ENCODE measurements at regions not wholly inside any gene's neighbourhood (a gene's known extent, or its start where the extent isn't known, plus 50 kb on each side); places are given as distances from the start of the nearest gene placed in this dataset.
A peak's percentile ranks its signal among the peaks of the same experiment; 100 is the strongest.

DNA sequence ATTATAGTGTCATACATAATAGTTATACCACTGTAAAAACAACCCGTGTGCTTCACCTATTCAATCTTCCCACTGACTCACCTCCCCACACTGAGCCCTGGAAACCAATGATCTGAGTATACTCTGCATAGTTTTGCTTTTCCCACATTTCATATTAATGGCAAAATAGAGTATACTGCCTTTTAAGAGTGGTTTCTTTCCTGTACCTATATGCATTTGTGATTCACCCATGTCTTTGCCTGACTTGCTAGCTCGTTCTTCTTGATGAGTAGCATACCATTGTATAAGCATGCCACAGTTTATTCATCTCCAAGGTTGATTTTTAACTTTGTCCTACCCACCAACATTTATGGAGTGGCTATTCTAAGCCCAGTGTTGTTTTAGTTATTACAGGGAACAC is 686.4 kb downstream of the PLCL1 start:
- Histone ChIP-seq H3K36me3 (ENCODE audit: control insufficient read depth, insufficient read depth, low read length) (no peaks in the 10 kb centered on the region), H3K4me3 (ENCODE audit: low read depth, low read length) (no peak overlapping the region), H3K27me3 (ENCODE audit: control insufficient read depth, insufficient read depth, low read length) (no peaks in the 10 kb centered on the region)
- peak; percentile 63 for DNase-seq (ENCODE audit: low read depth)
- TF ChIP-seq, protein P1, sequence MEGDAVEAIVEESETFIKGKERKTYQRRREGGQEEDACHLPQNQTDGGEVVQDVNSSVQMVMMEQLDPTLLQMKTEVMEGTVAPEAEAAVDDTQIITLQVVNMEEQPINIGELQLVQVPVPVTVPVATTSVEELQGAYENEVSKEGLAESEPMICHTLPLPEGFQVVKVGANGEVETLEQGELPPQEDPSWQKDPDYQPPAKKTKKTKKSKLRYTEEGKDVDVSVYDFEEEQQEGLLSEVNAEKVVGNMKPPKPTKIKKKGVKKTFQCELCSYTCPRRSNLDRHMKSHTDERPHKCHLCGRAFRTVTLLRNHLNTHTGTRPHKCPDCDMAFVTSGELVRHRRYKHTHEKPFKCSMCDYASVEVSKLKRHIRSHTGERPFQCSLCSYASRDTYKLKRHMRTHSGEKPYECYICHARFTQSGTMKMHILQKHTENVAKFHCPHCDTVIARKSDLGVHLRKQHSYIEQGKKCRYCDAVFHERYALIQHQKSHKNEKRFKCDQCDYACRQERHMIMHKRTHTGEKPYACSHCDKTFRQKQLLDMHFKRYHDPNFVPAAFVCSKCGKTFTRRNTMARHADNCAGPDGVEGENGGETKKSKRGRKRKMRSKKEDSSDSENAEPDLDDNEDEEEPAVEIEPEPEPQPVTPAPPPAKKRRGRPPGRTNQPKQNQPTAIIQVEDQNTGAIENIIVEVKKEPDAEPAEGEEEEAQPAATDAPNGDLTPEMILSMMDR (IDR thresholded peaks at IDR 0.05; ENCODE audit: insufficient read depth, low read length, poor library complexity, severe bottlenecking) = no peak

DNA sequence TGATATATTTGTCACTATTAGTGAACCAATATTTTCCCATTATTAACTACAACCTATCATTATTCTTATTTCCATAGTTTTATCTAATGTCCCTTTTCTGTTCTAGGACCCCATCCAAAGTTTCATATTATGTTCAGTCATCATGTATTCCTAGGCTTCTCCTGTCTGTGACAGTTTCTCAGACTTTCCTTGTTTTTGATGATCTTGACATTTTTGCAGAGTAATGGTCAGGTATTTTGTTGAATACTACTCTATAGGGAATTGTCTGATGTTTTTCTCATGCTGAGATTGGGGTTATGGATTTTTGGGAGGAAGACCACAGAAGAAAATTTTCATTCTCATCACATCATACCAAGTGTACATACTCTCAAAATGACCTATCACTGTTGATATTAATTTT is 684.6 kb downstream of the PLCL1 start:
- Histone ChIP-seq H3K36me3 (ENCODE audit: control insufficient read depth, insufficient read depth, low read length) (no peaks in the 10 kb centered on the region), H3K4me3 (ENCODE audit: low read depth, low read length) (no peak overlapping the region), H3K27me3 (ENCODE audit: control insufficient read depth, insufficient read depth, low read length) (no peaks in the 10 kb centered on the region)
- TF ChIP-seq, protein P1 (IDR thresholded peaks at IDR 0.05; ENCODE audit: insufficient read depth, low read length, poor library complexity, severe bottlenecking) = no peak
- no peak for DNase-seq (ENCODE audit: low read depth)

DNA sequence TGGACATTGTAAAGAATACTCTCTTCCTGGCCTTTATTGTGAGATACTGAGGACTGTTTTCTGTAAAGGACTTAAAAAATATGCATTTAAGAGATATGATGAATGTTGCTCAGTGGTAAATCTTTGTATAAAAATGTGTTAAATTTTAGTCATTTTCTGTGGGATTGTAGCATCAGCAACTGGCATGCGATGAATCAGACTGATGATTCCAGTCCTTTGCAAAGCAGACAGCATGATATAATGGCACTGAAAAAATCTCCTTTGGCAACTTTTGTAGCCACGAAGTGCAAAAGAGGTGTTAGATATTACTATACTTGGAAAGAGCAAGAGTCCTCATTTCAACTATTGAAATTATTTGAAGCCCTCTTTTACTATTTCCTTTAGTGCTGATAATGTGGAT is 678.7 kb downstream of the PLCL1 start:
- no peak for DNase-seq (ENCODE audit: low read depth)
- H3K27me3 ChIP-seq (ENCODE audit: control insufficient read depth, insufficient read depth, low read length) = no peaks in the 10 kb centered on the region
- TF ChIP-seq, protein P1 (IDR thresholded peaks at IDR 0.05; ENCODE audit: insufficient read depth, low read length, poor library complexity, severe bottlenecking) = no peak
- H3K4me3 ChIP-seq (ENCODE audit: low read depth, low read length) = no peak overlapping the region
- no peaks in the 10 kb centered on the region for H3K36me3 ChIP-seq (ENCODE audit: control insufficient read depth, insufficient read depth, low read length)

DNA sequence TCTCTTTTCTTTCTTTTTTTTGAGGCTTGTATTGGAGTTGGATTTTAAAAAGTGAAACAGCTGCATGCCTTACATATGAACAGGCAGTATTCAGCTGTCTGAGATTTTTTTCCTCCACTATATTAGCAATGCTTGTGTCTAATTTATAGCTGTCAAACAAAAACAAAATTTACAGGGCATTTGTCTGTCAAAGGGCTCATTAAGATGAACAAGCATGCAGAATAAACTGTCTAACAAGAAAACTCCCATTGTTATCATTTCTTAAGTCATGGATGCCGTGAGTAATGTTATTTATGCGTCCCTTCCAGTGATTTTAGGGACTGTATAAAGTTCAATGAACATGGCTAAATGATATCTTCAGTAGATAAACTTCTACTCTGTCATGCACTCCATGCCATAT is 674.7 kb downstream of the PLCL1 start:
- H3K27me3 ChIP-seq (ENCODE audit: control insufficient read depth, insufficient read depth, low read length) = no peaks in the 10 kb centered on the region
- no peak for DNase-seq (ENCODE audit: low read depth)
- TF ChIP-seq, protein P1 (IDR thresholded peaks at IDR 0.05; ENCODE audit: insufficient read depth, low read length, poor library complexity, severe bottlenecking) = no peak
- H3K4me3 ChIP-seq (ENCODE audit: low read depth, low read length) = no peak overlapping the region
- H3K36me3 ChIP-seq (ENCODE audit: control insufficient read depth, insufficient read depth, low read length) = no peaks in the 10 kb centered on the region

DNA sequence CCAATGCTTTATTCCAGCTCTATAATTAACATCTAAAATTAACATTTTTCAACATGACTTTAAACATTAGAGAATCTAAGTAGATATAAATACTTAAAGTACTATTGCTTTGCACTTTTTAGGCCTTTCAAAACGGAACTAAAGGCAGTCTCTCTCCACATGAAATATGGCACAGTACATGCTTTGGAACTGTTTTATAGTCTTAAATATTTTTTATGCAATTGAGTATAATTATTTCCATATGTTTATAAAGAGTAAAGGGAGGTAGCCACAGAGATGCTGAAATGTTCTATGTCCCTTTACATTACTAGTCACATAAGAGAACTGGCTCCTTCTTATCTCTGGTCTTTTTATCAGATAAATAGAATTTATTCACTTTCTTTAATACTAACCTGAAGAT is 674.0 kb downstream of the PLCL1 start:
- H3K36me3 ChIP-seq (ENCODE audit: control insufficient read depth, insufficient read depth, low read length) = no peaks in the 10 kb centered on the region
- H3K27me3 ChIP-seq (ENCODE audit: control insufficient read depth, insufficient read depth, low read length) = no peaks in the 10 kb centered on the region
- TF ChIP-seq, protein P1 (IDR thresholded peaks at IDR 0.05; ENCODE audit: insufficient read depth, low read length, poor library complexity, severe bottlenecking) = no peak
- no peak for DNase-seq (ENCODE audit: low read depth)
- H3K4me3 ChIP-seq (ENCODE audit: low read depth, low read length) = no peak overlapping the region

DNA sequence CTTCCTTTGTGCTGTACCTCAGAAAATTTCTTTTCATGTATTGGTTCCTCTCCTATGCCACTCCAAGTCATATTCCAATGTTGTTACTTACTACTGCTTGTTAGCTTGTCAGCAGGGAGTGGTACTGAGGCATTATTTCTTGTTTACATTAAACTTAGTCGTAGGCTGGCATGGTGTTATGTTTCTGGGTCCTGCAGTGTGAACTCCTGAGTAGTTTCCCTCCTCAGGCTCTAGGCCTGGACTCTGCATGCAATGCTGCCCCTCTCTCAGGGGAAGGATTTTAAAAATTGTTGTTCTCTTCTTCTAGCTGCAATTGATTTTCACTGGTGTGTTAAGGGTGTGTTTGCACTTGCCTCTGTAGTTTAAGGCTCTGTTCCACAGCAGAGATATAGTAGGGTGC is 671.6 kb downstream of the PLCL1 start:
- Histone ChIP-seq H3K27me3 (ENCODE audit: control insufficient read depth, insufficient read depth, low read length) (no peaks in the 10 kb centered on the region), H3K4me3 (ENCODE audit: low read depth, low read length) (no peak overlapping the region), H3K36me3 (ENCODE audit: control insufficient read depth, insufficient read depth, low read length) (no peaks in the 10 kb centered on the region)
- no peak for DNase-seq (ENCODE audit: low read depth)
- TF ChIP-seq, protein P1 (IDR thresholded peaks at IDR 0.05; ENCODE audit: insufficient read depth, low read length, poor library complexity, severe bottlenecking) = no peak
